GM19455 (cell line): ENCODE measurements at regions not wholly inside any gene's neighbourhood (a gene's known extent, or its start where the extent isn't known, plus 50 kb on each side); places are given as distances from the start of the nearest gene placed in this dataset.
"Not testable (repeated sequence)": the region's sequence is repeated elsewhere in the genome, so short reads cannot be mapped to it uniquely, and the experiment has no call there.

ENCODE experiments used
- ATAC-seq: cut with Tn5 transposase; IDR thresholded peaks from one replicate; pipeline ENCODE4 v1.9.1; 2021; ENCODE audit not compliant: unreplicated experiment

- ATAC-seq, result not testable (repeated sequence)
Observed at GRCh38 chr12:58677833-58678232, 242.5 kb downstream of the LRIG3 start.

- ATAC-seq, result no peak
Observed at GRCh38 chr12:58678753-58679152, 241.6 kb downstream of the LRIG3 start.

GRCh38 chr12:58681730-58682129 is 238.6 kb downstream of the LRIG3 start:
- no peak for ATAC-seq

- ATAC-seq, result no peak
Observed at GRCh38 chr12:58695263-58695662, 225.0 kb downstream of the LRIG3 start.

- ATAC-seq, result no peak
Observed at GRCh38 chr12:58701536-58701935, 218.8 kb downstream of the LRIG3 start.

GRCh38 chr12:58703866-58704265 is 216.4 kb downstream of the LRIG3 start:
- no peak for ATAC-seq

- ATAC-seq, result not testable (repeated sequence)
Observed at GRCh38 chr12:58704770-58705169, 215.5 kb downstream of the LRIG3 start.

- ATAC-seq, result no peak
Observed at GRCh38 chr12:58710901-58711300, 209.4 kb downstream of the LRIG3 start.

- ATAC-seq, result no peak
Observed at GRCh38 chr12:58711974-58712373, 208.3 kb downstream of the LRIG3 start.

GRCh38 chr12:58712976-58713375 is 207.3 kb downstream of the LRIG3 start:
- no peak for ATAC-seq

- ATAC-seq, result no peak
Observed at GRCh38 chr12:58719161-58719560, 201.1 kb downstream of the LRIG3 start.

GRCh38 chr12:58720421-58720820 is 199.9 kb downstream of the LRIG3 start:
- ATAC-seq, result no peak

GRCh38 chr12:58725400-58726105 is 194.8 kb downstream of the LRIG3 start:
- ATAC-seq, result no peak

GRCh38 chr12:58727521-58727920 is 192.8 kb downstream of the LRIG3 start:
- ATAC-seq, result no peak

- ATAC-seq, result no peak
Observed at GRCh38 chr12:58728397-58728796, 191.9 kb downstream of the LRIG3 start.

GRCh38 chr12:58731096-58731495 is 189.2 kb downstream of the LRIG3 start:
- ATAC-seq, result no peak

GRCh38 chr12:58732894-58733293 is 187.4 kb downstream of the LRIG3 start:
- ATAC-seq, result no peak

GRCh38 chr12:58741226-58741625 is 179.1 kb downstream of the LRIG3 start:
- ATAC-seq, result no peak

- ATAC-seq, result no peak
Observed at GRCh38 chr12:58745348-58746125, 174.8 kb downstream of the LRIG3 start.

- no peak for ATAC-seq
Observed at GRCh38 chr12:58747533-58747932, 172.8 kb downstream of the LRIG3 start.

- no peak for ATAC-seq
Observed at GRCh38 chr12:58750484-58750883, 169.8 kb downstream of the LRIG3 start.

GRCh38 chr12:58757422-58757821 is 162.9 kb downstream of the LRIG3 start:
- ATAC-seq, result no peak
